HG03432 (cell line): ENCODE measurements at regions not wholly inside any gene's neighbourhood (a gene's known extent, or its start where the extent isn't known, plus 50 kb on each side); places are given as distances from the start of the nearest gene placed in this dataset.
"Not testable (repeated sequence)": the region's sequence is repeated elsewhere in the genome, so short reads cannot be mapped to it uniquely, and the experiment has no call there.

ENCODE experiments used
- ATAC-seq: cut with Tn5 transposase; IDR thresholded peaks from one replicate; pipeline ENCODE4 v1.9.1; 2021; ENCODE audit warnings: mild to moderate bottlenecking, moderate library complexity; ENCODE audit not compliant: unreplicated experiment

- ATAC-seq = no peak
These were observed 175.8 kb upstream of the P2RY1 start for GRCh38 chr3:152658977-152659720.

- no peak for ATAC-seq
These were observed 172.8 kb upstream of the P2RY1 start for GRCh38 chr3:152662157-152662556.

GRCh38 chr3:152664766-152665165 lies 170.2 kb upstream of the P2RY1 start:
- ATAC-seq = no peak

- no peak for ATAC-seq
These were observed 167.7 kb upstream of the P2RY1 start for GRCh38 chr3:152667267-152667666.

GRCh38 chr3:152669560-152669959 lies 165.4 kb upstream of the P2RY1 start:
- ATAC-seq = no peak

- ATAC-seq = no peak
These were observed 163.2 kb upstream of the P2RY1 start for GRCh38 chr3:152671446-152672319.

- ATAC-seq = no peak
These were observed 162.6 kb upstream of the P2RY1 start for GRCh38 chr3:152672320-152672649.

- no peak for ATAC-seq
These were observed 158.0 kb upstream of the P2RY1 start for GRCh38 chr3:152676810-152677379.

- no peak for ATAC-seq
These were observed 157.4 kb upstream of the P2RY1 start for GRCh38 chr3:152677491-152677890.

- ATAC-seq = no peak
These were observed 152.5 kb upstream of the P2RY1 start for GRCh38 chr3:152682477-152682876.

GRCh38 chr3:152683521-152683999 lies 151.4 kb upstream of the P2RY1 start:
- ATAC-seq = no peak

- ATAC-seq = no peak
These were observed 150.7 kb upstream of the P2RY1 start for GRCh38 chr3:152684279-152684678.

GRCh38 chr3:152688313-152688712 lies 146.6 kb upstream of the P2RY1 start:
- no peak for ATAC-seq

GRCh38 chr3:152692326-152692725 lies 142.6 kb upstream of the P2RY1 start:
- ATAC-seq = not testable (repeated sequence)

GRCh38 chr3:152693521-152694250 lies 141.2 kb upstream of the P2RY1 start:
- ATAC-seq = not testable (repeated sequence)

- no peak for ATAC-seq
These were observed 139.1 kb upstream of the P2RY1 start for GRCh38 chr3:152695840-152696239.

- no peak for ATAC-seq
These were observed 138.0 kb upstream of the P2RY1 start for GRCh38 chr3:152696962-152697361.

GRCh38 chr3:152703245-152703890 lies 131.6 kb upstream of the P2RY1 start:
- no peak for ATAC-seq

- ATAC-seq = no peak
These were observed 127.8 kb upstream of the P2RY1 start for GRCh38 chr3:152706991-152707713.

GRCh38 chr3:152709659-152710058 lies 125.3 kb upstream of the P2RY1 start:
- ATAC-seq = no peak
